ENCODE measurements at regions not wholly inside any gene's neighbourhood (a gene's known extent, or its start where the extent isn't known, plus 50 kb on each side); places are given as distances from the start of the nearest gene placed in this dataset.

DNA sequence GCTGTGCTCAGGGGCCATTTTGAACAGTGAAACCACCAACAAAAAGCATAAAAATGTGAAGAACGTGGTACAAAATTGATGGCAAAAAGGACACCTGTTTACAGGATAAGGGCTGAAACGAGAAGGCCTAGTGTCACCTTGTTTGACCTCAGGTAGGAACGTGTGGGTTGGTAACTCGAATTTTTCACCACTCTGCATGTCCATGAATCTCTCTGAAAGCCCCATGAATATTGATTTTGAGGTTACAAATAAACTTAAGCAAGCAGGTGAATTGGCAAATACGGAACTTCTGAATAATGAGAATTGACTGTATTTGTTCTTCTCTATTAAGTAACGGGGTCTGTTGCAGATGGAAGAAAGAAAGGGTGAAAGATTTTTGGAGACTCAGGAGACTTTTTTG is 59.6 kb upstream of the EDN1 start:
- no peak overlapping the region for H2AFZ ChIP-seq
- no peaks in the 10 kb centered on the region for H3F3A ChIP-seq (ENCODE audit: insufficient read depth, low read depth)
- H3K4me1 ChIP-seq (replicated peaks; ENCODE audit: insufficient read depth), result peaks cover 5% of the 10 kb centered on the region
- H3K4me2 ChIP-seq, result no peak overlapping the region
- BruUV-seq (replicated peaks), result no TSS peak
- H3K27ac ChIP-seq, result no peak overlapping the region
- H3K9me3 ChIP-seq (ENCODE audit: insufficient read depth, low read depth), result no peaks in the 10 kb centered on the region
- no peaks in the 10 kb centered on the region for H3K27me3 ChIP-seq (ENCODE audit: insufficient read depth, low read depth)
- no peak overlapping the region for H3K4me3 ChIP-seq
- H3K9me2 ChIP-seq (ENCODE audit: insufficient read depth), result no peaks in the 10 kb centered on the region
- ChIA-PET POLR2A (ENCODE audit: unreplicated experiment) (no interaction called here), CTCF (no interaction called here)
- no peak for DNase-seq
- no peaks in the 10 kb centered on the region for H3K36me3 ChIP-seq (ENCODE audit: low read depth)
- no peaks in the 10 kb centered on the region for H4K20me1 ChIP-seq (ENCODE audit: insufficient read depth)
- no peaks in the 10 kb centered on the region for H3K79me2 ChIP-seq (ENCODE audit: low read depth)
- intact Hi-C loops (cut with micrococcal nuclease; ENCODE audit: unreplicated experiment), result no loop called here
- TF ChIP-seq EZH2 (IDR thresholded peaks at IDR 0.05; ENCODE audit: low read depth), result no peak
- TF ChIP-seq, protein P1, sequence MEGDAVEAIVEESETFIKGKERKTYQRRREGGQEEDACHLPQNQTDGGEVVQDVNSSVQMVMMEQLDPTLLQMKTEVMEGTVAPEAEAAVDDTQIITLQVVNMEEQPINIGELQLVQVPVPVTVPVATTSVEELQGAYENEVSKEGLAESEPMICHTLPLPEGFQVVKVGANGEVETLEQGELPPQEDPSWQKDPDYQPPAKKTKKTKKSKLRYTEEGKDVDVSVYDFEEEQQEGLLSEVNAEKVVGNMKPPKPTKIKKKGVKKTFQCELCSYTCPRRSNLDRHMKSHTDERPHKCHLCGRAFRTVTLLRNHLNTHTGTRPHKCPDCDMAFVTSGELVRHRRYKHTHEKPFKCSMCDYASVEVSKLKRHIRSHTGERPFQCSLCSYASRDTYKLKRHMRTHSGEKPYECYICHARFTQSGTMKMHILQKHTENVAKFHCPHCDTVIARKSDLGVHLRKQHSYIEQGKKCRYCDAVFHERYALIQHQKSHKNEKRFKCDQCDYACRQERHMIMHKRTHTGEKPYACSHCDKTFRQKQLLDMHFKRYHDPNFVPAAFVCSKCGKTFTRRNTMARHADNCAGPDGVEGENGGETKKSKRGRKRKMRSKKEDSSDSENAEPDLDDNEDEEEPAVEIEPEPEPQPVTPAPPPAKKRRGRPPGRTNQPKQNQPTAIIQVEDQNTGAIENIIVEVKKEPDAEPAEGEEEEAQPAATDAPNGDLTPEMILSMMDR (conservative IDR thresholded peaks at IDR 0.05), result no peak

DNA sequence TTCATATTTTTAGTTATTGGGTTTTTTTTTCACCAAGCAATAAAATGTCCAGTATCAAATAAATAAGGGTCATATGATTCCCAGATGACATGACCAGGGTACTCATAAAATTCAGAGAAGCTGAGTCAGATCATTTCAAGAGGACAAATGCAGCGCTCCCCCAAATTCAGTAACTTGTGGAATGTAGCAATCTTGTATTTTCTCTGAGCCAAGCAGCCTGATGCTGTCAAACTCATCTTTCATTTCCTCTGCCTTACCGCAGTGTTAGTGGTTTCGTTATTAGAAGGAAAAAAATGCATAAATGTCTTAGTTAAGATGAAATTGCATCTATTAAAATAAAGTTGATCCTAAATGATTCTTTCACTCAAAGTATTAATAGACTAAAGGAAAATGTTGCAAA is 57.8 kb upstream of the EDN1 start:
- ChIA-PET CTCF (interaction anchor here (0.6 kb wide), 1 partner anchor 527 kb away, joined by 3 read pairs; no protein-coding TSS in a partner anchor), POLR2A (ENCODE audit: unreplicated experiment) (interaction anchor here (0.7 kb wide), 1 partner anchor 34 kb away, joined by 11 read pairs; no protein-coding TSS in a partner anchor)
- BruUV-seq (replicated peaks), result no TSS peak

DNA sequence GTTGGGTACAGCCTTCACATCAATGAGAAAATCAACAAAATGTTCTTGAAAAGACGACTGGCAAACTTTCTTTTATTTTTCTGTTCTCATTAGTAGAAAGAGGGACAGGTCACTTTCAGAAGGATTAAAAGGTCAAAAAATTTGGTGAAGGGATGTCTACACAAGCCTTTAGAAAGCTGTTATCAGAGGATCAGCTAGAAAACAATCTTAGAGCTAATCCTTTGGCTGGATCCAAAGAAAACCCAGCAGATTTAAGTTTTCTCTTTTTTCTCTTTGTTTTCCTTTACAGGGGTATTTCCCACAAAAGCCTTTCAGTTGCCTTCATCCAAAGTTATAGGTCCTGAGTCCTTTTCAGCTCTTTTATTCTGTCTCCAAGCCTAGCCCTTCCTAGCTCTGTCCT is 57.3 kb upstream of the EDN1 start:
- Histone ChIP-seq H3K9me3 (ENCODE audit: insufficient read depth, low read depth) (no peaks in the 10 kb centered on the region), H3K27me3 (ENCODE audit: insufficient read depth, low read depth) (no peaks in the 10 kb centered on the region), H2AFZ (no peak overlapping the region; the same call in 1 of the 2 replicates), H4K20me1 (ENCODE audit: insufficient read depth) (no peaks in the 10 kb centered on the region), H3K36me3 (ENCODE audit: low read depth) (no peaks in the 10 kb centered on the region), H3K4me3 (no peak overlapping the region), H3K27ac (no peak overlapping the region), H3F3A (ENCODE audit: insufficient read depth, low read depth) (no peaks in the 10 kb centered on the region), H3K4me2 (no peak overlapping the region), H3K9me2 (ENCODE audit: insufficient read depth) (no peaks in the 10 kb centered on the region), H3K79me2 (ENCODE audit: low read depth) (no peaks in the 10 kb centered on the region), H3K4me1 (replicated peaks; ENCODE audit: insufficient read depth) (peaks cover 5% of the 10 kb centered on the region)
- BruUV-seq (replicated peaks), result no TSS peak
- CTCF ChIA-PET, result interaction anchor here (0.6 kb wide), 1 partner anchor 527 kb away, joined by 3 read pairs; no protein-coding TSS in a partner anchor
- no peak for DNase-seq
- no peak for TF ChIP-seq EZH2 (IDR thresholded peaks at IDR 0.05; ENCODE audit: low read depth)
- TF ChIP-seq, protein P1 (conservative IDR thresholded peaks at IDR 0.05), result no peak
- intact Hi-C loops (cut with micrococcal nuclease; ENCODE audit: unreplicated experiment), result loop anchor here (2.0 kb wide), 1 partner anchor 222 kb away; no protein-coding TSS in a partner anchor
- POLR2A ChIA-PET (ENCODE audit: unreplicated experiment), result interaction anchor here (0.7 kb wide), 2 partner anchors 34 to 219 kb away, joined by 3 to 11 read pairs; no protein-coding TSS in a partner anchor

More for the DNA sequence above, 57.8 kb upstream of the EDN1 start:
- H3K9me2 ChIP-seq (ENCODE audit: insufficient read depth), result no peaks in the 10 kb centered on the region
- H3F3A ChIP-seq (ENCODE audit: insufficient read depth, low read depth), result no peaks in the 10 kb centered on the region
- no peaks in the 10 kb centered on the region for H3K79me2 ChIP-seq (ENCODE audit: low read depth)
- H3K4me2 ChIP-seq, result no peak overlapping the region
- H3K9me3 ChIP-seq (ENCODE audit: insufficient read depth, low read depth), result no peaks in the 10 kb centered on the region
- H4K20me1 ChIP-seq (ENCODE audit: insufficient read depth), result no peaks in the 10 kb centered on the region
- H2AFZ ChIP-seq, result no peak overlapping the region
- H3K27ac ChIP-seq, result no peak overlapping the region
- intact Hi-C loops (cut with micrococcal nuclease; ENCODE audit: unreplicated experiment), result loop anchor here (2.0 kb wide), 1 partner anchor 222 kb away; no protein-coding TSS in a partner anchor
- no peaks in the 10 kb centered on the region for H3K36me3 ChIP-seq (ENCODE audit: low read depth)
- no peaks in the 10 kb centered on the region for H3K27me3 ChIP-seq (ENCODE audit: insufficient read depth, low read depth)
- TF ChIP-seq EZH2 (IDR thresholded peaks at IDR 0.05; ENCODE audit: low read depth), result no peak
- TF ChIP-seq, protein P1 (conservative IDR thresholded peaks at IDR 0.05), result no peak
- H3K4me1 ChIP-seq (replicated peaks; ENCODE audit: insufficient read depth), result peaks cover 5% of the 10 kb centered on the region
- no peak for DNase-seq
- no peak overlapping the region for H3K4me3 ChIP-seq

All from PC-9 (cell line).